Amygdala (tissue), 56 donors: ENCODE measurements at regions not wholly inside any gene's neighbourhood (a gene's known extent, or its start where the extent isn't known, plus 50 kb on each side); places are given as distances from the start of the nearest gene placed in this dataset.
"Not testable (repeated sequence)": the region's sequence is repeated elsewhere in the genome, so short reads cannot be mapped to it uniquely, and the experiment has no call there.

Source experiments
- DNase-seq, 56 donors: peaks; one replicate each; lab custom pipeline; 2025; lab: John Stamatoyannopoulos, UW

- not testable (repeated sequence) for DNase-seq
These were observed 120.1 kb upstream of the OSTN start for GRCh38 chr3:191078913-191079312.

- no peak for DNase-seq
These were observed 122.0 kb upstream of the OSTN start for GRCh38 chr3:191076903-191077552.

GRCh38 chr3:191074511-191074910 lies 124.5 kb upstream of the OSTN start:
- DNase-seq = no peak

- DNase-seq = no peak
These were observed 128.2 kb upstream of the OSTN start for GRCh38 chr3:191070762-191071403.

- DNase-seq = no peak
These were observed 128.8 kb upstream of the OSTN start for GRCh38 chr3:191070201-191070600.

GRCh38 chr3:191068946-191069813 lies 129.9 kb upstream of the OSTN start:
- DNase-seq = no peak

- DNase-seq = no peak
These were observed 132.4 kb upstream of the OSTN start for GRCh38 chr3:191066669-191067068.

GRCh38 chr3:191065181-191065805 lies 133.7 kb upstream of the OSTN start:
- DNase-seq = no peak

- peak in 1 of 56 donors; percentile 7 for DNase-seq
These were observed 148.0 kb upstream of the OSTN start for GRCh38 chr3:191051037-191051436.

- DNase-seq = no peak
These were observed 151.1 kb upstream of the OSTN start for GRCh38 chr3:191047930-191048329.

GRCh38 chr3:191030929-191031328 lies 168.1 kb upstream of the OSTN start:
- DNase-seq = no peak

- no peak for DNase-seq
These were observed 168.0 kb upstream of the GMNC start for GRCh38 chr3:191030491-191030890.

- no peak for DNase-seq
These were observed 164.3 kb upstream of the GMNC start for GRCh38 chr3:191026746-191027145.

GRCh38 chr3:191020730-191021396 lies 158.4 kb upstream of the GMNC start:
- DNase-seq = no peak

GRCh38 chr3:191019855-191020254 lies 157.4 kb upstream of the GMNC start:
- no peak for DNase-seq

GRCh38 chr3:191015960-191016359 lies 153.5 kb upstream of the GMNC start:
- not testable (repeated sequence) for DNase-seq

- DNase-seq = no peak
These were observed 145.6 kb upstream of the GMNC start for GRCh38 chr3:191008074-191008473.

GRCh38 chr3:191005790-191006189 lies 143.3 kb upstream of the GMNC start:
- DNase-seq = peak in 2 of 56 donors; percentile 0 to 1

GRCh38 chr3:191003742-191004141 lies 141.2 kb upstream of the GMNC start:
- no peak for DNase-seq

- no peak for DNase-seq
These were observed 133.8 kb upstream of the GMNC start for GRCh38 chr3:190996181-190996775.
